GM18951 (cell line): ENCODE measurements at regions not wholly inside any gene's neighbourhood (a gene's known extent, or its start where the extent isn't known, plus 50 kb on each side); places are given as distances from the start of the nearest gene placed in this dataset.
"Not testable (repeated sequence)": the region's sequence is repeated elsewhere in the genome, so short reads cannot be mapped to it uniquely, and the experiment has no call there.

Experiments
- POLR2A ChIP-seq: IDR thresholded peaks from 4 replicates; pipeline ENCODE4 v1.6.1; 2011; ENCODE audit warnings: mild to moderate bottlenecking; ENCODE audit not compliant: insufficient read length, insufficient read depth; ENCODE audit errors: extremely low read depth
- in situ Hi-C: fragments of 300-500 bp; cut with MboI; formaldehyde crosslinking; loops from one replicate; pipeline ENCODE4 v1.12.0; 2022; ENCODE audit warnings: low sequenced_read_pairs, mixed read lengths, inconsistent platforms; ENCODE audit not compliant: unreplicated experiment

- TF ChIP-seq POLR2A, result no peak
- in situ Hi-C loops, result no loop called here
Measured at GRCh38 chr5:117652958-117653280, 1078.3 kb upstream of the SEMA6A start.

DNA sequence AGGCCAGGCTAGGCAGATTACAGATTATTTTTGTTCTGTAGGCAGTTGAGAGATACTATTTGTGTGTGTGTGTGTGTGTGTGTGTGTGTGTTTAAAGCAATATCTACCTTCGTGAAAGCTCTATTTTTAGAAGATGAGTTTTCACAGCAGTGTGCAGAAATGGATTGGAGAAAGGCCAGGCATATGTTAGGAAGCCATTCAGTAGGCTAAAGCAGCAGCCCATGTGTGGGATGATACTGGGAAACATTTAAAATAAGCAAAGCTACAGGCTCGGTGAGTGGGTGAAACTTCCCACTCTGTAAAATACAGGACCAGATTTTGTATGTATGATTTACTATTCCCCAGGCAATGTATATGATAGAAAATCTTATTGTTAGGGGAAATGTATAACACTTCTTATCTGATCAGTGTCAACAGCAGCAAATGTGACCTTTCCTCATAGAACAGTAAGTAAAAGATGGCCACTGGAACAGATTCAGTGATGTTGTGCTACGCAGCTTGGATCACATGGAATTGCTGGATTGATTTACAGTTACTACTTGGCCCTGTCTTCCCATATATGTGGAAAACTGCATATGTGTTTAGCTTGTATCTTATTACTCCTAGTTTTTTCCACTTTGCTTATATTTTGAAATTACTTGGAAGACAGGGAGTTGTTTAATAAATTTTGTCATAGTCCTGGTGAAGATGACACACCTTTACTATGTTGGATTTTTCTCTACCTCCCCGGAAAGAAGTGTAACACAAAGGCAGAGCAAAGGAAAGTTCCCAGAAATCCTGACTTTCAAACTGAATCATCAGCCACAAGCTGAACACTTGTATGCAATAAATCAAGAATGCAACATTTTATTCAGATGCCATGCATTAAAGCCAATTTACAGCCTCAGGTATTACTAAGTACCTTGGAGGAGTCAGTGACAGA, 1077.7 kb upstream of the SEMA6A start:
- in situ Hi-C loops, result no loop called here
- no peak for TF ChIP-seq POLR2A

DNA sequence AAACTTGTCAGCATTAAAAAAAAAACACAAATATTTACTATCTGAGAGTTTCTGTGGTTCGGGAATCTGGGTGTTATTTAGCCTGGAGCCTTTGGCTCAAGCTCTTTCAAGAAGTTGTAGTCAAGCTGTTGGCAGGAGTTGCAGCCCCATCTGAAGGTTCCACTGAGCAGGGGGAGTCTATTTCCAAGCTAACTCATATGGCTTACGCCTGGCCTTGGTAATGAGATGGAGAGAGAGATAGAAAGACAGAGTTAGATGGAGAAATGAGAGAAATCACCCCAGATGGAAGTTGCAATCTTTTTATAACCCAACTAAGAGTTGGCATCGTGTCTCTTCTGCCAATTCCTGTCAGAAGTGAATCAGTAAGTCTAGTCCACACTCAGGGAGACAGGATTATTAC, 1075.2 kb upstream of the SEMA6A start:
- no peak for TF ChIP-seq POLR2A
- in situ Hi-C loops, result no loop called here

- in situ Hi-C loops, result no loop called here
- TF ChIP-seq POLR2A, result no peak
Measured at GRCh38 chr5:117645400-117645799, 1070.8 kb upstream of the SEMA6A start.

GRCh38 chr5:117638581-117638980, 1064.0 kb upstream of the SEMA6A start:
- in situ Hi-C loops, result no loop called here
- TF ChIP-seq POLR2A, result no peak

DNA sequence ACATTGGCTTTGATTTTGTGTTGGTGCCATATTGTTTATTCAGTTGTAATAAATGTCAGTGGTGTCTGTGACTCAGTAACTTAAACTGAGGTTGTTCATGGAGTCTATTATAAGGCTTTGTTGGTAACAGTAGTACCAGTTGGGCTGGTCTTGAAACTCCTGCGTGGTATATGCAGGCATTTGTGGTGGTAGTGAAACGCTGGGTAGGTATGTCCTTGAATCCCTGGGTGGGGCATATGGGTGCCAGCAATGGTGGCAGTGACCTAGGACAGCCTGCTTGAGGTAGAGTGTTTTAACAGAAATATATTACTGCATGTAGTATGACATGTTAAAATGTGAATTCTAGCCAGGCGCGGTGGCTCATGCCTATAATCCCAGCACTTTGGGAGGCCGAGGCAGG, 1058.5 kb upstream of the SEMA6A start:
- in situ Hi-C loops, result no loop called here
- TF ChIP-seq POLR2A, result no peak

GRCh38 chr5:117624201-117624600, 1049.6 kb upstream of the SEMA6A start:
- in situ Hi-C loops, result no loop called here
- no peak for TF ChIP-seq POLR2A

DNA sequence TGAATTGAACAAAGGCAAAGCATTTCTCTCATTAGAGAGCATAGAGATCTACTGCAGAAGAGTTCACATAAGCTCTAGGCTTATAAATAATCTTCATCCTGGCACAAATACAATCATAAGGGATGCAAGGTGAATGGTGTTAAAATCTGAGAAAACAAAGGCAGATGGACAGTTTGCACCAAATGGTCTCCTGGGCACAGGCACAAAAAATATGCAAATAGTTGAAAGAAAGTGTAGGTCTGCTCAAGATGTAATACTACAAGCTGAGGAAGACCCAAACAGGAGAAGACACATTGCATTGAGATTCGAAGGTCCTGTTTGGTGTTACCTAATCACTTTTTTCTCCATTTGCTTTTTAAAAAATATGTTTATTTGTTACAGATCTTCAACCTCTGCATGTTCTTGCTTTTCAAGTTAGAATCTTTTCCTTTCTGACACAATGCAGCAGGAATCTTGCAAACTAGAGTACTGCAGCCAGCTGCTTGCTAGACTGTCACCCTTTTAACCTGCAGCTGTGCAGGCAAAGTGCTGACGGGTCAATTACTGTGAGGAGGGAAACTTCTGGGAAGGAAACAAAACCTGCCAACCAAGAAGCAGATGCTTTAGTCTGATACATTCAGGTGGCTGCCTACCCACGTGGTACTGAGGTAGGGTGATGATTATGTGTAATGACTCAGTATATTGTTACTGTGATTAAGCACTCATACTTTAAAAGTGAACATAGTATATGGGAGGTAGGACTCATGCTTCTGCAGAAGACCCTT, 1048.6 kb upstream of the SEMA6A start:
- no peak for TF ChIP-seq POLR2A
- in situ Hi-C loops, result no loop called here

GRCh38 chr5:117621921-117622320, 1047.3 kb upstream of the SEMA6A start:
- no peak for TF ChIP-seq POLR2A
- in situ Hi-C loops, result no loop called here

DNA sequence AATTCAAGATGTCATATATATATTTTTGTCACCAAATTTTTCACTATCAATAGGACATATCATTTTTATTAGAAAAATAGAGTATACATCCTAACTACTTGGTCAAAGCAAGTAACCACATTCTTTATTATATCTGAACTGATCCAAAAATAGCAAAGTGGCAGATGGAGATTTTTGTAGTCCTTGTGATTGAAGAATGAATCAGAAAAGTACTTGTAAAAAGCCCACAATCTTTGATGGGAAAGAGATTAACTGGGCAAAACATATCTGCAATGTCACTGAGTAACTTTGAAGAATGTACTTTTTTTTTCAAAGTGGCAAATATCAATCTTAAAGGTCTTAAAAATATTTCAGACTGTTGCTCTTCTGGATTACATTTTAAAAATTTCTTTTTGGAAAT, 1040.6 kb upstream of the SEMA6A start:
- TF ChIP-seq POLR2A, result no peak
- in situ Hi-C loops, result no loop called here

DNA sequence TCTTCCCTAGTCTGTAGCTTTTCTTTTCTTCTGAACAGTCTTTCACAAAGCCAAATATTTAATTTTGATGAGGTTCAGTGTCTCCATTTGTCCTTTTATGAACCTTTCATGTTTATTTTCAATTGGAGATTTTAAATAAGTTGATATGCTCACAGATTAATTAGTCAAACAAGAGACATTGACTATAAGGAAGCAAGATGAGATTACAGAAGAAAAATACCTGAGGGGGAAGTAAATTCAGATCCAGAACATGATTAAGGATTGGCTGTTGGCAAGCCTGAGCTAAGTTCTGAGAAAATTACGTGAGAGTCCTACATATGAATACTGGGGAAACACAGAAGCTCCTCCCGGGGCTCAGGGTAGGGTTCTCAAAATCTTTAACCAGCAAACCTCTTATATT, 1039.8 kb upstream of the SEMA6A start:
- in situ Hi-C loops, result no loop called here
- no peak for TF ChIP-seq POLR2A

GRCh38 chr5:117604845-117605244, 1030.2 kb upstream of the SEMA6A start:
- TF ChIP-seq POLR2A, result no peak
- in situ Hi-C loops, result no loop called here

DNA sequence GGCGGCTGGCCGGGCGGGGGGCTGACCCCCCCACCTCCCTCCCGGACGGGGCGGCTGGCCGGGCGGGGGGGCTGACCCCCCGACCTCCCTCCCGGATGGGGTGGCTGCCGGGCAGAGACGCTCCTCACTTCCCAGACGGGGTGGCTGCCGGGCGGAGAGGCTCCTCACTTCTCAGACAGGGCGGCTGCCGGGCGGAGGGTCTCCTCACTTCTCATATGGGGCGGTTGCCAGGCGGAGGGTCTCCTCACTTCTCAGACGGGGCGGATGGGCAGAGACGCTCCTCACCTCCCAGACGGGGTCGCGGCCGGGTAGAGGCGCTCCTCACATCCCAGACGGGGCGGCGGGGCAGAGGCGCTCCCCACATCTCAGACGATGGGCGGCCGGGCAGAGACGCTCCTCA, 1025.2 kb upstream of the SEMA6A start:
- in situ Hi-C loops, result not testable (repeated sequence)

- TF ChIP-seq POLR2A, result no peak
- in situ Hi-C loops, result no loop called here
Measured at GRCh38 chr5:117594166-117594565, 1019.5 kb upstream of the SEMA6A start.
